ENCODE measurements at regions not wholly inside any gene's neighbourhood (a gene's known extent, or its start where the extent isn't known, plus 50 kb on each side); places are given as distances from the start of the nearest gene placed in this dataset.

DNA sequence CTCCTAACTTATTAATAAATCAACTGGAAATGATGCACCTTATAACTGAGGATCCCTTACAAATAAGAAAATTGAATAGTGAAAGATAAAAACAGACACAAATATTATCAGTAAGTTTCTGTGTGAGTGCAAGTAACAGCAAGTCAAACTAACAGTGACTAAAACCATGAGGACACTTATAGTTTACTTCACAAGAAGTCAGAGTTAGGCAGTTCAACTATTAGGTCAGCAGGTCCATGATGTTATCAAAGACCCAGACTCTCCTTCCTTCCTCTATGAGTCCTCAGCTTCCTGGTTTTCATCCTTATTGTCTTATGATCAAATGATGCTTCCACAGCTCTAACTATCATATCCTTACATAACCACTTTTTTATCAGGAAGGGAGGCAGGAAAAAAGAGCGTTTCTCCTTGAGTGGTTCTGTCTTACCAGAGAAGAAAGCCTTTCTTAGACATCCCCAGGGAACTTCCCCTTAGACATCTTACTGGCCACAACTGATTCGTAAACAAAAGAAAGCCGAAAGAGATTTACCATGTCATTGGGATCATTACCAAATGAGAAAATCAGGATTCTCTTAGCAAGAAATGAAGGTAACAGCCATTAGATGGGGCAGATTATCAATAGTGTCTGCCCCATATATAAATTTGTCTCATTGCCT is 114.3 kb upstream of the LRFN2 start:
- Histone ChIP-seq H3K4me3 (ENCODE audit: low read length) (no peak overlapping the region), H3K36me3 (ENCODE audit: control insufficient read depth, low read length) (no peaks in the 10 kb centered on the region), H3K4me2 (ENCODE audit: low read length) (no peak overlapping the region), H3F3A (ENCODE audit: control insufficient read depth, insufficient read depth) (no peaks in the 10 kb centered on the region), H3K79me2 (ENCODE audit: control insufficient read depth, low read length) (no peaks in the 10 kb centered on the region), H3K9me2 (replicated peaks; ENCODE audit: control insufficient read depth, low read length) (no peaks in the 10 kb centered on the region), H3K27me3 (ENCODE audit: control insufficient read depth, low read length) (no peaks in the 10 kb centered on the region), H4K20me1 (ENCODE audit: control insufficient read depth, insufficient read depth, low read depth, low read length) (no peaks in the 10 kb centered on the region), H3K27ac (ENCODE audit: low read depth, low read length) (no peak overlapping the region), H3K4me1 (ENCODE audit: control insufficient read depth, low read length) (peaks cover 33% of the 10 kb centered on the region), H3K9me3 (ENCODE audit: control insufficient read depth, insufficient read depth, low read length) (no peaks in the 10 kb centered on the region)
- TF ChIP-seq, protein P1, sequence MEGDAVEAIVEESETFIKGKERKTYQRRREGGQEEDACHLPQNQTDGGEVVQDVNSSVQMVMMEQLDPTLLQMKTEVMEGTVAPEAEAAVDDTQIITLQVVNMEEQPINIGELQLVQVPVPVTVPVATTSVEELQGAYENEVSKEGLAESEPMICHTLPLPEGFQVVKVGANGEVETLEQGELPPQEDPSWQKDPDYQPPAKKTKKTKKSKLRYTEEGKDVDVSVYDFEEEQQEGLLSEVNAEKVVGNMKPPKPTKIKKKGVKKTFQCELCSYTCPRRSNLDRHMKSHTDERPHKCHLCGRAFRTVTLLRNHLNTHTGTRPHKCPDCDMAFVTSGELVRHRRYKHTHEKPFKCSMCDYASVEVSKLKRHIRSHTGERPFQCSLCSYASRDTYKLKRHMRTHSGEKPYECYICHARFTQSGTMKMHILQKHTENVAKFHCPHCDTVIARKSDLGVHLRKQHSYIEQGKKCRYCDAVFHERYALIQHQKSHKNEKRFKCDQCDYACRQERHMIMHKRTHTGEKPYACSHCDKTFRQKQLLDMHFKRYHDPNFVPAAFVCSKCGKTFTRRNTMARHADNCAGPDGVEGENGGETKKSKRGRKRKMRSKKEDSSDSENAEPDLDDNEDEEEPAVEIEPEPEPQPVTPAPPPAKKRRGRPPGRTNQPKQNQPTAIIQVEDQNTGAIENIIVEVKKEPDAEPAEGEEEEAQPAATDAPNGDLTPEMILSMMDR (IDR thresholded peaks at IDR 0.05; ENCODE audit: low read depth, low read length, poor library complexity, severe bottlenecking) = no peak
- TF ChIP-seq EZH2phosphoT487 (IDR thresholded peaks at IDR 0.05; ENCODE audit: borderline replicate concordance, low read length) = no peak

DNA sequence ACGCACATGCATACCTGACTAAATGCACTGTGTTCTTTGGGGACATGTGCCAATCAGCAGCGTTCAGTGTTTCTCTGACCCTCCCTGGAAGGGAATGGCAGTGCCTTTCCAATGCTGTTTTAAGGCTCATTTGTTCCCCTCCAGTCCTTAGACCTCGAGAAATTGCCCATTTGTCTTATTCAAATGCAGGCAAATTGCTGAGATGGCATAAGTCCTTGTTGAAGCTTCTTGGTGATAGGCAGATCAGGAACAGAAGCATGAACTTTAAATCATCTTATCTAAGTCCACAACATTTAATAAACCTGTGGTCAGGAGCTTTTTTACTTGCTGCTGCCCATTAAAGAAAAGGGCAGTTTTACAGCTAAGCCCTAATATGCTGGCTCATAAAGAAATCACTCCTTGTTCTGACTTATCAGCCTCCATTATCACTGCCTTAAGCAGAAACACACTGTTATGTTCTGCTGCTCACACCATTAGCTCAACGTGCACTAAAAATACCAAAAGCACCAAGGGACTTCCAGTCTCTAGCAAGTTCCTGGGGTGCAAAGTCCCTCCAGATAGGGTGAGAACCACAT is 112.9 kb upstream of the LRFN2 start:
- H4K20me1 ChIP-seq (ENCODE audit: control insufficient read depth, insufficient read depth, low read depth, low read length) = no peaks in the 10 kb centered on the region
- H3K9me3 ChIP-seq (ENCODE audit: control insufficient read depth, insufficient read depth, low read length) = no peaks in the 10 kb centered on the region
- no peak overlapping the region for H3K4me3 ChIP-seq (ENCODE audit: low read length)
- H3K4me1 ChIP-seq (ENCODE audit: control insufficient read depth, low read length) = peaks cover 33% of the 10 kb centered on the region
- no peaks in the 10 kb centered on the region for H3F3A ChIP-seq (ENCODE audit: control insufficient read depth, insufficient read depth)
- no peak overlapping the region for H3K4me2 ChIP-seq (ENCODE audit: low read length)
- no peaks in the 10 kb centered on the region for H3K9me2 ChIP-seq (replicated peaks; ENCODE audit: control insufficient read depth, low read length)
- H3K79me2 ChIP-seq (ENCODE audit: control insufficient read depth, low read length) = no peaks in the 10 kb centered on the region
- H3K27ac ChIP-seq (ENCODE audit: low read depth, low read length) = no peak overlapping the region
- TF ChIP-seq EZH2phosphoT487 (IDR thresholded peaks at IDR 0.05; ENCODE audit: borderline replicate concordance, low read length) = no peak
- TF ChIP-seq, protein P1 (IDR thresholded peaks at IDR 0.05; ENCODE audit: low read depth, low read length, poor library complexity, severe bottlenecking) = no peak
- H3K27me3 ChIP-seq (ENCODE audit: control insufficient read depth, low read length) = no peaks in the 10 kb centered on the region
- no peaks in the 10 kb centered on the region for H3K36me3 ChIP-seq (ENCODE audit: control insufficient read depth, low read length)

DNA sequence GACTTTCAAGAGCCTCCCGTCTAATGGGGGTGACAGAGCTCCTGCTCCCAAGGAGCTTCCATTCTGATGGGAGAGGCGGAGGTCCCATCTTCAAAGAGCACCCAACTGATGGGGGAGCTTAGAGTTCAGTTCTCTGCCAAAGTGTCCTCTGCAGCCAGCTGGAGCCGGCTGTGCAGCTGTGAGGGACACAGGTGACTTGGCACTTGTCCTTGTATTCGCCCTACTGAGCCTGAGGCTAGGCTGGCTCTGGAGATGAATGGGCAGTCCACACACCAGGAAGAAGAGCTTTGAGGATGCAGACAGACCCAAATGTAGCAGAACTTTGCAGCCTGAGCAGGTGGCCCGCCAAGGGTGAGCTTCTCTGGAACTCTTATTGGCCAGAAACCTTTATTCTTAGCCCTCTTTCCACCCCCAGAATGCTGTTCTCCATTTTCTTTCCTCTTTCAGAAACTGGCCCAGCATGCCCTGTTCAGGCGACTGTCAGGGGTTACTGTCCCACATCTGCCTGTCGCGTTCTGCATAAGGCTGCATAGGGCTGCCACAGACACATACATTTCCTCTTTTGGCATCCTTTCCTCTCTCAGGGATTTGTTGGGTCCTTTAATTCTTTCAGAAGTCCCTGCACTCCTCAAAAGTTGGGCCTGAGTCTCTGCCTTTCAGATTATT is 108.7 kb upstream of the LRFN2 start:
- Histone ChIP-seq H3K4me2 (ENCODE audit: low read length) (peak overlapping the region; percentile 27), H3K36me3 (ENCODE audit: control insufficient read depth, low read length) (no peaks in the 10 kb centered on the region), H3K27ac (ENCODE audit: low read depth, low read length) (no peak overlapping the region), H3K79me2 (ENCODE audit: control insufficient read depth, low read length) (no peaks in the 10 kb centered on the region), H3K9me2 (replicated peaks; ENCODE audit: control insufficient read depth, low read length) (no peaks in the 10 kb centered on the region), H3F3A (ENCODE audit: control insufficient read depth, insufficient read depth) (no peaks in the 10 kb centered on the region), H4K20me1 (ENCODE audit: control insufficient read depth, insufficient read depth, low read depth, low read length) (no peaks in the 10 kb centered on the region), H3K27me3 (ENCODE audit: control insufficient read depth, low read length) (no peaks in the 10 kb centered on the region), H3K4me3 (ENCODE audit: low read length) (no peak overlapping the region), H3K9me3 (ENCODE audit: control insufficient read depth, insufficient read depth, low read length) (no peaks in the 10 kb centered on the region), H3K4me1 (ENCODE audit: control insufficient read depth, low read length) (peaks cover 15% of the 10 kb centered on the region)
- no peak for TF ChIP-seq EZH2phosphoT487 (IDR thresholded peaks at IDR 0.05; ENCODE audit: borderline replicate concordance, low read length)
- TF ChIP-seq, protein P1 (IDR thresholded peaks at IDR 0.05; ENCODE audit: low read depth, low read length, poor library complexity, severe bottlenecking) = no peak

Data from DOHH2 (cell line).